DMS153 (cell line): ENCODE measurements at regions not wholly inside any gene's neighbourhood (a gene's known extent, or its start where the extent isn't known, plus 50 kb on each side); places are given as distances from the start of the nearest gene placed in this dataset.

Experiments used
- DNase-seq: peaks from one replicate; lab custom pipeline; 2025; lab: John Stamatoyannopoulos, UW

DNA sequence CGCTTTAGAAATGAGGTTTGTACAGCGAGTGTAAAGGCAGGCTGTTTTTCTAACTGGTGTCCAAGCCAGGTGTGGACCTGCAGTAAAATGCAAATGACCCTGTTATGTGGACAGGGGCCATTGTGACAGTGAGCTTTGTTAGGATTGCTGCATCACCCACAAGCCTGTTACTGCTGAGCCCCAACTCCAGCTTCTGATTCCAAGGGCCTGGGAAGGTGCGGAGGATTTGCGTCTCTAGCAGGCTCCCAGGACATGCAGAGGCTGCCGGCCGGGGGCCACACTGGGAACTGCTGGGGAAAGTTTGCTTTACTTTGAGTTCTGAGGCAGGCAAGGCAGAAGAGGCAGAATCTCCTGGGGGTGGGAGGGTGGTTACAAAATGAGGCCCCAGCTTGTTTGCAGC, 164.1 kb downstream of the GLI2 start:
- DNase-seq = no peak

DNA sequence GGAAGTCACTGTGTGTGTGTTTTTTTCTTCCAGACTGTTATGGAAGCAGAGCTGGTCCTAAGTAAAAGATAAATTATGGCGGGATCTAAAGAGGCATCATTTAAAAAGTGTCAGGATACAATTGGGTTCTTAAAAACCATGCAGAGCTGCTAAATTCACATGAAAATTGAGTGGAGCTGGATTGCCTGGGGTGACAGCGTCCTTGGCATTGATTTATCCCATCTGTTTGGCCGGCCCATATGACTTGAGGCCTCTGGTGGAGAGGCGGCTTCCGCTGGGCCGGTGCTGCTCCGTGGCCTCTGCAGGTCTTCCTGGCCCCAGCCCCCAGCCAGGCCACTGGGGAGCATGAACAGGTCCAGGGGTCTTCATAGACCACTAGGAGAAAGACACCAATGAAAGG, 165.5 kb downstream of the GLI2 start:
- no peak for DNase-seq

DNA sequence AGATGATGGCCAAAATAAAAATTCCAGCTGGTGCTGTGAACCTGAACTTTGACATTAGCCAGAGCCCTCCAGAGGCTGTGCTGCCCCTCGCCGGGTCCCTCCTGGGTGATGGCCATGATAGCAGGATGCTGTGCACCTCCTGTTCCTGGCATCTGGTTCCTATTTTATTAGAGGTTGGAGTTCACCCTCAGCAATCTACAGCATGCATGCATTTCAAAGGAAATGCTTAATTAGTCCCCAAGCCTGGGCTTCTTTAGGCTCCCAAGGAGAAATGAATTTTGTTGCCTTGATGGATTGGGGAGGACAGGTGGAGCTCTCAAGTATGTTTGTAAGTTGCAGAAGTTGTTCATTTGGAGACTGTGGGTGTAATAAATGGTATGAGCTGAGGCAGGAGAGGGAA, 166.9 kb downstream of the GLI2 start:
- DNase-seq = no peak

DNA sequence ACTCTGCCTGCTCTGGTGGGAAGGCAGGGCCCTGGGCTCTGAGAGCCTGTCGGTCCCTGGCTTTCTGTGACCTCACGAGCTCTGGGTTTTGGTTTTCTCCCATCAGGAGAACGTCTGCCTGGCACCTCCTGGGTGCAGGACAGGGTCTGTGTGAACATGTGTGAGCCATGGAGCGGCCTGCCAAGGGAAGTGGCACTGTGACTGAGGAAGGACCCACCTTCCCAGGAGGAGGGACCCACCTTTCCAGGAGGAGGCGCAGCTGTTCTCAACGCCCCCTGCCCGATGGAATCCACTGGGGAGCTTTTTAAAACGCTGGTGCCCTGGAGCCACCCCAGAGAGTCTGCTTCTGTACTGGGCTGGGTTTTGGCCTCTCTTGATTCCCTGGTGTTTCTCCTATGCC, 168.7 kb downstream of the GLI2 start:
- DNase-seq = no peak

DNA sequence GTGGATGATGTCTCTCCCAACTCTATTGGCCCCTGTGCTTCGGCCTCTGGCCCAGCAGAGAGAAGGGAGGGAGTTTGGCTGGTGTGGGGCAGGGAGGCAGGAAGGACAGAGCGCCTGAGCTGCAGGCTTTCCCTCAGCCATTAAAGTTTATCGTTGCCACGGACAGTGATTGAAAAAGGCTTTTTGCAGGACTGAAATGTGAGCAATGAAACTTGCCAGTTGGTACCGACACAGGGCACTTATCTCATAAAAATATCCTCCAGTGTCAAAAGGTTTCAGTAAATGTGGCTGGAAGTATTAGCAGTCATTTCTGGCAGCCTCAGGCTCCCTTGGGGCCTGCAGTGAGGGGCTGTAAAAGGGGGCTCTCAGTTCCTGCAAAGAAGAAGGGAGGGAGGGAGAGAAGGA, 169.2 kb downstream of the GLI2 start:
- no peak for DNase-seq

DNA sequence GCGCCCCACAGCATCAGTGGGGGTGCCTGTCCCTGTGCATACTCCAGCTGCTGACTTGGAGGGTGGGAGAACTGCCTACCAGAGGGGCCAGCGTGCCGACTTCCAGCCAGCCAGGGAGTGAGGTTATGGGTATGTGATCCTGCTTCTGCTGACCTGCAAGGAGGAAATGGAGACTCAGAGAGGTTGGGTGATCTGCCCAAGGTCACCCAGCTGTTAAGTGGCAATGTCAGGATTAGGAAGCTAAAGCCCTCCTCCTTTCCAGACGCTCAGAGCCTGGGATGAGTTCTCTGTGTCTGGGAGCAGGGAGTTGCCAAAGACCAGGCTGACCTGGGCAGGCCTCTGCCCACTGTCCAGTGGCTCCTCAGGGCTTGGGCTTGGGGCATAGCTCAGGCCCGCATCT, 169.6 kb downstream of the GLI2 start:
- no peak for DNase-seq

DNA sequence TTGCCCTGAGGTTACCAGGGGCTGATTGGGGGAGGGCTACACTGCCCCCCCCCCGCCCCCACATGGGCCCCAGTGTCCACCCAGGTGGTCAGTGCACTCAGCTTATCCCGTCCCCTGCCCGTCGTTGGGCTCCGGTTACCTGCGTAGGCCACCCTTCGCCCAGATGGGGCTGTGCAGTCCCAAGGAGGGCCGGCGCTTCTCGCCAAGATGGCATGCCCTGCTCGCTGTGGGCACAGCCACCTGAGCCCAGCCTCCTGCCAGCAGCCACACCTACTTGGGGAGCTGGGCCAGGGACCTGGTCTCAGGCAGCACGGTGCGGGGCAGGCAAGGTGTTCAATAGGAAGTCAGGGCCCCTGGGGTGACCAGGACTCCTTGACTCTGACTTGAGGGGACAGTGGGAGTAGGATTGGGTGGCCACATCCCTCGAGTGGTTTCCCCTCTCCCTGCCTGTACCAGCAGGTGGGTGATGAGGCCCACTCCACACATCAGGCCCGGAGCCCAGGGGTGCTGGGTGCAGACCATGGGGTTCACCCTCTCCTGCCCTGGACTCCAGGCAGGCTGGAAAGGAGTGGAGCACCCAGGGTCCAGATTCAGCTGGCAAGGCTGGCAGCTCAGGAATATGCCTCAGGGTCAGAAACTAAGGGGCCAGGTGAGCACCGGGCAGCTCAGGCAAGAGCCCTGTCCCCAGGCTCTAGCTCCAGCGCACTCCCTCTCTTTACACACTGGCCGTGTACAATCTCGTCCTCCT, 170.3 kb downstream of the GLI2 start:
- DNase-seq = no peak

DNA sequence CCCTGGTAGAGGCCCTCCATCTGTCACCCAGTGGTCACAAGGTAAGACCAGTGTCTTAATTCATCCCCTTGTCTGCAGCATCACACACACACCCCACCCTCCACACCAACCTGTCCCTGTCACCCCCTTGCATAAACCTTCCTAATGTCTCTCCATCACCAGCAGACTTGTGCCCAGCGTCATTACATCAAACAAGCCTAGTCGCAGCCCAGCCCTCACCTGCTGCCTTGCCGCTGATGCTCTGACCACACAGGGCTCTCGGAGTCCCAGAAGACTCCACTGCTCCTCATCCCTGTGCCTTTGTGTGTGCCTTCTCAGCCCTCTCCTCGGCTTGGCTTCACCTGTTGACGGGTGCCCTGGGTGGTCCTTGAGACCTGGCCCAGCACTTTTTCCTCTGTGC, 171.2 kb downstream of the GLI2 start:
- DNase-seq = no peak

DNA sequence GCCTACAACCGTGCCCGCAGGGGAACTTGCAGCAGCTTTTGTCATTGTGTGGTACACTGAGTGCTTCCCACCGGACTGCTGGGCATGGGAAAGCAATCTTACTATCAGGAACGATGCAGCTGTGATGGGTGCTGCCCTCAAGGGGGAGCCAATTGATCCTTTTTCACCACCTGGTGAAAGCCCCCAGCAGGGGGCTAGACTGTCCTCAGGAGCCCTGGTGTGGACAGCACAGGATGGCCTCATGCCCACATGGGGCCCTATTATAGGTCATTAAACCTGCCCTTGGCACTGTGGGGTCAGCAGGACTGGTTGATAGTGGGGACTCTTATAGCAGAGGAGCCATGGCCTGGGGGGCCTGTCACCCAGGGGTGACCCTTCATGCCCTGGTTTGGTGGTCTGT, 172.2 kb downstream of the GLI2 start:
- DNase-seq = no peak

DNA sequence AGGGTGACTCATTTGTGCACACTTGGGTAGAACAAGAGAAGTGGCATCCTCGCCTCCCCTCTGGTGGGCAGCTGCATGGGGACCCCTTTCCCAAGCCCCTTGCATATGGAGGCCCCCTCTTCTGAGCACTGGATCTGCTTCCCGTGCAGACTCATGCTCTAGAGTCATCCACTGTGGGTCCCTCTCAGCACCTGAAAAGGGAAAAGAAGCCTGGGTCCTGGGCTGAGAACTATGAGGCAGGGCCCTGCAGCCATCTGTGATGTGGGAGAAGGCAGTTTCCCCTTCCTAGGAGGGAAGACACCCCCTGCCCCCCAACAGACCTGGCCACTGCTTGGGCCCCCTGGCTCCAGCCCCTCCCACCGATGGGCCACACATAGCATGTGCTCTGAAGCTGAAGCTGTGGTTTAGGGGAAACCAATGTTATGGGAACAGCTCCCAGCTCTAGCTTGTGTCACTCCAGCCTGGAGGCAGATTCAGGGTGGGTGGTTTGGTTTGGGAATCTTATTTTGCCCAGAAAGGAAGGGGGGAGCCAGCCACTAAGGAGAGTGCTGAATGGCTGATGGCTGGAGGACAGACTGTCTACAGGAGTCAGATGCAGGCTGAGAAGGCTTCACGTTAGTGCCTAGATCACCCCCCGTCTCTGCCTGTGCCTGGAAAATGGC, 172.8 kb downstream of the GLI2 start:
- no peak for DNase-seq

DNA sequence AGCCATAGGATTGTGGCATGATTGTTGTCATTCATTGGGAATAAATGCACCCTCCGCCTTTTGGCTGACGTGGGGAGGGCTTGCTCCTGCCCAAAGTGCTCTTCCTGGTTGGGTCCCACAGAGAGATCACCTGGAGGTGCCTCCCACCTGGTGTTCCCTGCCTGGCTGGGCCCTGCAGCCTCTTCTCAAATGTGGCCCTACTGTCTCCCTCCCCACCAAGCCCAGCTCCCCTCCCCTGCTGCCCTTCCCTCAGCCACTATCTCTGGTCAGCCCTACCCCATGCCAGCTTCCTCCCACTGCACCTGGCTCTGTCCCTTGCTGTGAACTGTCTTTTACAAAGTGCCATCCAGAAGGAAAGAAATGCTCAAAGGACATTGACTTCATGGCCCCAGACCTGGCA, 173.4 kb downstream of the GLI2 start:
- DNase-seq = no peak

DNA sequence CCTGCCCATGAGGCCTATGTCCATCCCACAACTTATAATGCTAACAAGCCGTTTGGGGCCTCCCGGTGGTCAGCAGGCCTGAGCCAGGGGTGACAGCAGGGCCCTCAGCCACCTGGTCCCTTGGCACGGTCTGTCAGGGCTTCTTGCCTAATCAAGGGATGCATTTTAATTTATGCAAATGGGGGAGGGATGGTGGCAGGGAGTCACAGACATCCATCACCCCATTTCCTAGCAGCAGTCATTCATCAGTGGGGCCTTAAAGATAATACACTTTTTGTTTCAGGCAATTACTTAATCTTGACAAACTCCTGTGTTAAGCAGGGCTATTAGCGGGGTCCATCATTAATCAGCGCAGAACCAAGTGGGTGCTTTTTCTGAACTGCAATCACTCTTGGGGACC, 174.5 kb downstream of the GLI2 start:
- no peak for DNase-seq

DNA sequence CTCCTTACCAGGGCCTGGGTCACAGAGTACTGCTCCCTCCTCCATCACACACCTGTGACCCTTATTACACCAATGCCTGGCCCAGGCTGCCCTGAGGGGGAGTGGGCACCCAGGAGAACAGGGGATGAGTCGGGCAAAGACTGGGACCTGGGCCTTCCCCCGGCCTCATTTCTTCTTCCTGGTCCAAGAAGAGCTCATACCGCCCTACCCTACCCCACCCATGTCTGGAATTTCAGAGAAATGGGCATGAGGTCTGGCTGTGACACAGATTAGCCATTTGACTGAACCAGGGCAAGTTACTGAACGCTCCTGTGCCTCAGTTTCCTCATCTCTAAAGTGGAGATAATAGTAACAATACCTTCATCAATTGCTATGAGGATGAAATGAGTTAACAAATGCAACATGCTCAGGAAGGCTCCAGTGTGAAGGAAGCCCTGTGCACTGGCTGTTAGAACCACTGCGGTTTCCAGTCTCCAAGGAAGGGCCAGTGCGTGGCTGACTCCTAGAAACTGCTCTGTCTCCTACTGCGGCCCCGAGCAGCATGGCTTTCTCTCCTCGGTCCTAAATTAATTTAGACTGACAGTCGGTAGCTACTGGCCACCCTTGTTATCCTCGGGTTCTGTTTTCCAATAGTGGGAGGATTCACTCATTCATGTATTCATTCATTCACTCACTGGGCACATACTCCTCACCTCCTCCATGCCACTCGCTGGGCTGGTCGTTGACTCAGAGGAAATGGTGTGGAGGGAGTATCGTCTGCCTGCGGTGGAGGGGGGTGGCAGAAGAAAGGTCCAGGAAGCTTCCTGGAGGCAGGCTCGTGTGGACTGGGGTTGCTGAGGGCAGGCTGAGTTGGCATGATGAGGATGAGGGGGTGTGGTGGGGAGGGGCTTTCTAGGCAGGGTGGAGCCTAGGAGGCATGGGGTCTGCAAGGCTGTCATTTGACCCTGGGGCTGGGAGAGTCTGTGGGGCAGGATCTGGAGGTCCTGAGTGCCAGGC, 175.6 kb downstream of the GLI2 start:
- DNase-seq = no peak

DNA sequence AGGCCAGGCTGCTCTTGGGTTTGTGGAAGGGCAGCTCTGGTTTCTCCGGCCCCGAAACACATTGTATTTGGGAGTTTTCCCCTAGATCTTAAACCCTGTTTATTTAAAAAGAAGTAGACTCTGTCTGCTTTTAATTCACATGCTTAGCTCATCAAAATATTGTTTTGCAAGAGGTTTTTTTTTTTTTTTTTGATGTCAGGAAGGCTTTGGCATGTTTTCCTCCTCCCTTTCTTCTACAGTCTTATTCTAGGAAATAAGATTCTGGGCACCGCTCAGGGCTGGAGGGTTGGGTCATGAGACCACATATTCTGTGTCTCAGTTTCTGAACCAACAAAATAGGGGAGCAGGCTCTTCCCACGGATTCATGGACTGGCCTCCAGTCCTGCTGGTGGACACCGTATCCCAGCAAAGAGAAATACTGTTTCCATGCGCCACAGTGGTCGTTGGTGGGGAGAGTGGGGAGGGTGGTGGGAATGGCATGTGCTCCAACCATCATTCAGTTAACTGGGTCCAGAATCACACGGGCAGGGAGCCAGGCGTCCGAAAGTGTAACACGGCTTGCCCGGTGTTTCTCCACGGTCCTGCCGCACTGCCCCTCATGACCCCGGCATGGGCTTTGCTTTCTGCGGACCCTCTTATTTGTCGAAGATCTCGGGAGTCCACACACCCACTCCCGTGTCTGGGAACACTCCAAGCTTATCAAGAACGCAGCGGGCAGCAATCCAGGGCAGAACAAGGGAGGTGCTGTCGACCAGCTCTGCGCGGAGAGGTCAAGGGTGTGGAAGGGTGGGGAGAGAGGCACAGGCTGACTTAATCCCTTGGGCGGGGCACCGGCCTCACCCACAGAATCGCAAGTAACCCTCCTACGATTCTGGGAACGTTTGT, 176.7 kb downstream of the GLI2 start:
- no peak for DNase-seq

DNA sequence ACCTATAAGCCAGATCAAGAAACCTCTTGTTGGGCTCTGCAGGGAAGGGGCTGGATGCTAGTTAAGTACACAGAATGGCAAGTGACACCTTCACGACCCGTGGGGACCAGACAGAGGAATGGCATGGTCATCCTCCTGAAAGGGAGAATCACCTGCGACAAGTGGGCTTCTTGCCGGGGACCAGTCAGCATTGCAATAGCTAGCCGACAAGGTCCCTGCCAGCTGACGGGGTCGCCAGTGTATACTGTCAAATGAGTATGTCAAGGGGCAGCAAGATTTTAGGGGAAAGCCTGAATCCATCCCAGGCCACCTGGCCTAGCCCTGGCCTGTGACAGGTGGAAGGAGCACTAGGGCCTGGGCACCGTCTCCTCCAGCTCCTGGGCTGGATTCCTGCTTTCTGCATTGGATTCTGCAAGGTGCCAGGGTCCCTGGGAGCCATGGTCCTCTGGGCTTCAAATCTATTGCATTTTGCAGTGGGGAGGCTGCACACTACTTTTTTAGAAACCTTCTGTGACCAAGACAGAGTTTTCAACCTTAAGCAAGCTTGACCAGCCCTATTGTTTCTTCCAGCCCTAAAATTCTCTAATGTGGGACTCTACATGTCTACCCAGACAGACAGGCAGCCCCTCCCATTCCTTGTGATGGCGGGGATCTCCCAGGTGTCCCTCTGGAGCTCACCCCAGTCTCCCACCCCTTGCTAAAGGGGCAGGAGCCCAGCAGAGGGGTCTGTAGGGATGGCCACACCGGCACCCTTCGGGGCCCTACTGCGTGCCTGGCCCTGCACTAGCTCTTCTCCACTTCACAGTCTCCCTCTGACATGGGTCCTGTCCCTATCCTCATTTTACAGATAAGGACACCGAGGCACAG, 178.5 kb downstream of the GLI2 start:
- DNase-seq = no peak

DNA sequence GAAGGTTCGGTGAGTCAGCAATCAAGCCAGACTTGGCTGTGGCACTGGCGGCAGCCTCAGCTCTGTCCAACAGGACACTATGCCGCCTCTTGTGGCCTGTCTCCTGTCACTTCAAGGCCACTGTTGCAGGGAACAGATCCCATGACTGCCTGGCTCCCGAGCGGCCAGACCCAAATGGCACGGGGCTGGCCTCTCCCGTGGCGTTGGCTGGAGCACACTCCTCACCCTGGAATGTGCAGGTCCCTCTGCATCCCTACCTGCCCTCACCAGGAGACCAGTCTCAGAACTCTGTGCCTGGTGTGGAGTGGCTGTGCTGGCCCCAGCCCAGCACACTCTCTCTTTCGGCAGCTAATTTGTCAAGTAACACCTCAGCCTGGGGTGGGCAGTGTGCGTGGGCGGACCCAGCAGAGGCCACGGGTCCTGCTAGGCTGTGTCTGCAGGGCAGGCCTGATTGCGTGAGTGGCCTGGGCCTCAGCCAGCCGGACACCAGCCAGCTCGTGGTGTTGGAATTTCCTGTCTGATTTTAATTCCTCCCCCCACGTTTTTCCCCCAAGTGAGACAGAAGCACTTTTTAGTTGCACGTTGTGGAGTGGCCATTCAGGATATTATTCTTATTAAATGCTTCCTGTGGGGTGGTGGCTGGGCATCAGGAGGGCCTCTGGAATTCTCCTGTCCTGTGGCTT, 179.3 kb downstream of the GLI2 start:
- DNase-seq = no peak

DNA sequence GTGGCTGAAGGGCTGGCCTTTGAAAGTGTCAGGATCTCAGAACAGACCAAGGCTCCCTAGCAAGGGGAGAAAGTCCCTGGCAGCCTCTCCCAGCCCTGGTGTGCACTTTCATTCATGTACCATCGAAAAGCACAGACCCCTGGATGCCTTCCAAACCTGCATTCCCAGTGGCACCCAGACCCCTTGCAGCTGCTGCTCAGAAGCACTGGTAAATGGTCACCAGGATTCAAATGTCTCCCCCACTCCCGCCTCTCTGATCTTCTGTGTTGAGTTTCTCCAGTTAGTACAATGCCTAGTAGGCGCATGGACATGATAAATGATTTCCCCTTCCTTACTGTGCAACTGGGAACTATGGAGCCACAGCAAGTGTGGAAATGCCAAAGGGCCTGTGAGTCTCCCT, 180.0 kb downstream of the GLI2 start:
- no peak for DNase-seq

DNA sequence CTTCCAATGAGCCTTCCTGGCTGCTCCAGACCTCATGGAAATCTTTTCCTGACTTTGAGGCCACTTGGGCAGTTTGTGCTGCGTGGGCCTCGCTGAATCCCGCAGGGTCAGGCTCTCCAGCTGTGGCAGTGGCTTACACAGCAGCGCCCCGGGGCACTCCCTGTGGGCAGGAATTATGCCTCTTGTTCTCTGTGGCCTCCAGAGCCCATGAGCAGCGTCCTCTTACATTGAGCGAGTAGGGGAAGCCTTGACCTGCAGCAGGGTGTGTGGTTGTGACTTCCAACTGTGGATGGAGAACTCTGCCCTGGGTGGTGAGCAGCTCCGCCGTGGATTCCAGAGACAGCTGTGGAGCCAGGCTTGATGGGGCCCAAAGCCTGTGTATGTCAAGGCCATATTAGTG, 180.8 kb downstream of the GLI2 start:
- no peak for DNase-seq

DNA sequence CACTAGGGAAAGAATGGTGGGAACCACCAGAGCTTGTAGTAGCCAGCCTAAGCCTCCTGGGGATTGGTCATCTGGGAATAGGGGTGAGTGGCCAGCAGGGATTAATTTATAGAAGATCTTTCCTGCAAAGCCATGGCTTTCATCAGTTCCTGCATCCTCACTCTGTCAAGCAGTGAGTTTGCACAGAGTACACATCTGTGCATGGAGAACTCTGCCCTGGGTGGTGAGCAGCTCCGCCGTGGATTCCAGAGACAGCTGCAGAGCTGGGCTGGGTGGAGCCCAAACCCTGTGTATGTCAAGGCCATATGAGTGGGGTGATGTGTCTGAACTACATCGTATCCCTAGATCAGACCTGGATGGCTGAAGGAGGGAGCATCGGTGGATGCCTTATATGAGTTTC, 182.2 kb downstream of the GLI2 start:
- no peak for DNase-seq

DNA sequence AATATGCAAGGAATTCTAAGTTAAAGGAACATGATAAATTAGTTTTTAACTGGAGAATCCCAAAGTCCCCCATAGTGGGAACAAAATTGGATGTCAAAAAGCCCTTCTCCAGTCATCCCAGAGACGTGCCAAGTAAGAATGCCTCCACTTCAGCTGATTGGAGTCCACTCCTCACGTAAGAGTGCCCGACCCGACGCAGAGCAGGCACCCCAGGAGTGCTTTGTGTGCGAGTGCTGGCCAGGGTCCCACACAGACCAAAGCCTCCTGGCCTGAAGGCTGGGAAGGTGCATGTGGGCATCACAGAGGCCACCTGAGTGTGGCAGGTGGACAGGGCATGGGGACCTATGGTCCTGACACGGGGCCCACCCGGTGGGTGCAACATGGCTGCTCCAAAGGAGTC, 183.5 kb downstream of the GLI2 start:
- DNase-seq = no peak
